HepG2 (cell line): ENCODE measurements at regions not wholly inside any gene's neighbourhood (a gene's known extent, or its start where the extent isn't known, plus 50 kb on each side); places are given as distances from the start of the nearest gene placed in this dataset.

Experiments
- ATAC-seq: fragments of 200-7000 bp; cut with Tn5 transposase; 3 replicates; pipeline ENCODE4 v1.9.1; 2020; ENCODE audit warnings: mild to moderate bottlenecking, moderate library complexity
- BruUV-seq: library from RNA; stranded (reverse); fragments of 400-500 nt; replicated peaks from 2 replicates; lab custom pipeline; 2021; lab: Mats Ljungman, UMichigan
- CTCF ChIA-PET: fragments of 300-600 bp; formaldehyde crosslinking; extraction: SDS; loops from one replicate; lab custom pipeline; 2021; ENCODE audit warnings: low total read pairs, inconsistent platforms, low intra/inter-chr PET ratio; lab: Yijun Ruan, JAX
- POLR2A ChIA-PET: fragments of 350-600 bp; sonication (Branson Sonifier 250); formaldehyde crosslinking; loops from one replicate; lab custom pipeline; 2020; ENCODE audit warnings: antibody characterized with exemption, inconsistent platforms; lab: Yijun Ruan, JAX
- DNase-seq: peaks from one replicate; pipeline ENCODE4 v3.0.0-alpha.2; 2015; ENCODE audit warnings: low spot score
- FAIRE-seq: peaks from 3 replicates; lab custom pipeline; 2011; peaks lifted over from hg19 to GRCh38; lab: Jason Lieb, UNC
- H2AFZ ChIP-seq: one replicate; pipeline ENCODE4 v1.6.1; 2011; ENCODE audit warnings: low read length, inconsistent platforms
- H3K27ac ChIP-seq: fragments of 300-600 bp; 3 replicates; pipeline ENCODE4 v1.8.0; 2011; ENCODE audit warnings: mixed run types, mild to moderate bottlenecking, mixed read lengths, low read length, inconsistent platforms; ENCODE audit not compliant: insufficient read depth; ENCODE audit errors: extremely low read length
- H3K27me3 ChIP-seq, 2 experiments: fragments of 200-600 bp in 1 of 2; 2 replicates in 1 of 2; 3 replicates in 1 of 2; pipeline versions ENCODE4 v1.6.0 to v1.8.0; 2011; ENCODE audit warnings: low read length in 2 of 2, mild to moderate bottlenecking in 2 of 2, moderate library complexity in 2 of 2, inconsistent platforms in 1 of 2; ENCODE audit not compliant: insufficient read depth in 2 of 2, control insufficient read depth in 1 of 2
- H3K36me3 ChIP-seq, 2 experiments: fragments of 200-600 bp in 1 of 2; replicated peaks in 1 of 2; 2 replicates in 1 of 2; 3 replicates in 1 of 2; pipeline versions ENCODE4 v1.5.1 to v1.8.0; 2011; ENCODE audit warnings: low read length in 2 of 2, inconsistent platforms in 1 of 2; ENCODE audit not compliant: insufficient read depth in 2 of 2, control insufficient read depth in 1 of 2
- H3K4me1 ChIP-seq: 2 replicates; pipeline ENCODE4 v1.5.1; 2012; ENCODE audit warnings: low read length, inconsistent platforms; ENCODE audit not compliant: insufficient read depth
- H3K4me2 ChIP-seq: 2 replicates; pipeline ENCODE4 v1.6.0; 2011; ENCODE audit warnings: low read depth, low read length, inconsistent platforms
- H3K4me3 ChIP-seq, 3 experiments: fragments of 200-600 bp in 1 of 3; sonication (generic), shearing (Covaris generic) in 1 of 3; replicated peaks in 1 of 3; 2 replicates each; pipeline ENCODE4 v1.5.1; 2011 to 2016; ENCODE audit warnings: low read length in 3 of 3, inconsistent platforms in 2 of 3, low read depth in 2 of 3, mild to moderate bottlenecking in 2 of 3, control low read depth in 1 of 3, mixed read lengths in 1 of 3; ENCODE audit not compliant: insufficient read depth in 1 of 3
- H3K79me2 ChIP-seq: one replicate; pipeline ENCODE4 v1.6.1; 2011; ENCODE audit warnings: low read length, inconsistent platforms; ENCODE audit not compliant: insufficient read depth
- H3K9ac ChIP-seq: 2 replicates; pipeline ENCODE4 v1.6.0; 2011; ENCODE audit warnings: mild to moderate bottlenecking, low read depth, low read length, inconsistent platforms; ENCODE audit not compliant: insufficient read depth
- H3K9me3 ChIP-seq: 2 replicates; pipeline ENCODE4 v1.5.1; 2012; ENCODE audit warnings: mild to moderate bottlenecking, low read length
- H4K20me1 ChIP-seq: 2 replicates; pipeline ENCODE4 v1.6.0; 2011; ENCODE audit warnings: inconsistent platforms, mild to moderate bottlenecking, low read length, moderate library complexity; ENCODE audit not compliant: insufficient read depth
- DNMT3B ChIP-seq: conservative IDR thresholded peaks from 2 replicates; pipeline ENCODE4 v1.6.1; 2016; ENCODE audit warnings: missing biosample characterization, control low read depth
- EEA1 ChIP-seq: sonication (generic); formaldehyde crosslinking; IDR thresholded peaks from 2 replicates; pipeline ENCODE4 v1.5.1; 2020; ENCODE audit warnings: mild to moderate bottlenecking, missing genetic modification reagents, borderline replicate concordance
- HMG20A ChIP-seq: IDR thresholded peaks from 2 replicates; pipeline ENCODE4 v1.6.1; 2016; ENCODE audit warnings: borderline replicate concordance
- HNRNPLL ChIP-seq: fragments of 200-400 bp; formaldehyde crosslinking; IDR thresholded peaks from 2 replicates; pipeline ENCODE4 v1.6.1; 2017; ENCODE audit warnings: mild to moderate bottlenecking, low read depth, low read length; ENCODE audit not compliant: poor library complexity, severe bottlenecking
- JUN ChIP-seq: sonication (generic); formaldehyde crosslinking; IDR thresholded peaks from 2 replicates; pipeline ENCODE4 v1.4.0; 2020; ENCODE audit warnings: mild to moderate bottlenecking, missing genetic modification reagents
- MEIS1 ChIP-seq: sonication (generic); formaldehyde crosslinking; IDR thresholded peaks from 2 replicates; pipeline ENCODE4 v1.9.0; 2021; ENCODE audit warnings: mild to moderate bottlenecking, missing genetic modification reagents, moderate library complexity, borderline replicate concordance
- MIXL1 ChIP-seq: IDR thresholded peaks from 2 replicates; pipeline ENCODE4 v1.6.1; 2016
- NCOA2 ChIP-seq: sonication (generic); formaldehyde crosslinking; IDR thresholded peaks from 2 replicates; pipeline ENCODE4 v1.8.0; 2022; ENCODE audit warnings: inconsistent platforms
- ZMYM2 ChIP-seq: sonication (generic); formaldehyde crosslinking; IDR thresholded peaks from 2 replicates; pipeline ENCODE4 v1.8.0; 2022; ENCODE audit warnings: mild to moderate bottlenecking, missing genetic modification reagents
- ZNF816 ChIP-seq: sonication (generic); formaldehyde crosslinking; IDR thresholded peaks from 2 replicates; pipeline ENCODE4 v1.8.0; 2022; ENCODE audit warnings: missing genetic modification reagents, mild to moderate bottlenecking, borderline replicate concordance
- WGBS: methylation state at CpG from one replicate; pipeline ENCODE4 v1.1.6; 2017; ENCODE audit warnings: low lambda C conversion rate; 5-methylcytosine and 5-hydroxymethylcytosine counted together
- in situ Hi-C: cut with HindIII; loops from 2 replicates; pipeline ENCODE4 v1.10.0; 2017; ENCODE audit warnings: low pct_unique_long_range_greater_than_20kb; ENCODE audit not compliant: extremely low pct_ligation_motif_present
- intact Hi-C: fragments of 100-400 bp; cut with micrococcal nuclease; formaldehyde crosslinking; loops from one replicate; pipeline ENCODE4 v1.10.0; 2022; ENCODE audit not compliant: unreplicated experiment
- TF ChIP-seq, protein P1 (sequence below): sonication (generic); formaldehyde crosslinking; IDR thresholded peaks from 2 replicates; pipeline ENCODE4 v1.4.0; 2020; ENCODE audit warnings: missing genetic modification reagents
- TF ChIP-seq, protein P2 (sequence below), 2 experiments: sonication (generic) in 1 of 2; formaldehyde crosslinking in 1 of 2; IDR thresholded peaks; 2 replicates each; pipeline versions ENCODE4 v1.4.0 to v1.6.1; 2016 to 2020; ENCODE audit warnings: borderline replicate concordance in 1 of 2, low read depth in 1 of 2, mild to moderate bottlenecking in 1 of 2, missing genetic modification reagents in 1 of 2
- TF ChIP-seq, protein P3 (sequence below): sonication (generic); formaldehyde crosslinking; IDR thresholded peaks from 2 replicates; pipeline ENCODE4 v1.4.0; 2020; ENCODE audit warnings: mild to moderate bottlenecking, missing genetic modification reagents

GRCh38 chr12:4984344-4984743 lies 59.3 kb upstream of the KCNA5 start (continued):
- TF ChIP-seq, protein P1, sequence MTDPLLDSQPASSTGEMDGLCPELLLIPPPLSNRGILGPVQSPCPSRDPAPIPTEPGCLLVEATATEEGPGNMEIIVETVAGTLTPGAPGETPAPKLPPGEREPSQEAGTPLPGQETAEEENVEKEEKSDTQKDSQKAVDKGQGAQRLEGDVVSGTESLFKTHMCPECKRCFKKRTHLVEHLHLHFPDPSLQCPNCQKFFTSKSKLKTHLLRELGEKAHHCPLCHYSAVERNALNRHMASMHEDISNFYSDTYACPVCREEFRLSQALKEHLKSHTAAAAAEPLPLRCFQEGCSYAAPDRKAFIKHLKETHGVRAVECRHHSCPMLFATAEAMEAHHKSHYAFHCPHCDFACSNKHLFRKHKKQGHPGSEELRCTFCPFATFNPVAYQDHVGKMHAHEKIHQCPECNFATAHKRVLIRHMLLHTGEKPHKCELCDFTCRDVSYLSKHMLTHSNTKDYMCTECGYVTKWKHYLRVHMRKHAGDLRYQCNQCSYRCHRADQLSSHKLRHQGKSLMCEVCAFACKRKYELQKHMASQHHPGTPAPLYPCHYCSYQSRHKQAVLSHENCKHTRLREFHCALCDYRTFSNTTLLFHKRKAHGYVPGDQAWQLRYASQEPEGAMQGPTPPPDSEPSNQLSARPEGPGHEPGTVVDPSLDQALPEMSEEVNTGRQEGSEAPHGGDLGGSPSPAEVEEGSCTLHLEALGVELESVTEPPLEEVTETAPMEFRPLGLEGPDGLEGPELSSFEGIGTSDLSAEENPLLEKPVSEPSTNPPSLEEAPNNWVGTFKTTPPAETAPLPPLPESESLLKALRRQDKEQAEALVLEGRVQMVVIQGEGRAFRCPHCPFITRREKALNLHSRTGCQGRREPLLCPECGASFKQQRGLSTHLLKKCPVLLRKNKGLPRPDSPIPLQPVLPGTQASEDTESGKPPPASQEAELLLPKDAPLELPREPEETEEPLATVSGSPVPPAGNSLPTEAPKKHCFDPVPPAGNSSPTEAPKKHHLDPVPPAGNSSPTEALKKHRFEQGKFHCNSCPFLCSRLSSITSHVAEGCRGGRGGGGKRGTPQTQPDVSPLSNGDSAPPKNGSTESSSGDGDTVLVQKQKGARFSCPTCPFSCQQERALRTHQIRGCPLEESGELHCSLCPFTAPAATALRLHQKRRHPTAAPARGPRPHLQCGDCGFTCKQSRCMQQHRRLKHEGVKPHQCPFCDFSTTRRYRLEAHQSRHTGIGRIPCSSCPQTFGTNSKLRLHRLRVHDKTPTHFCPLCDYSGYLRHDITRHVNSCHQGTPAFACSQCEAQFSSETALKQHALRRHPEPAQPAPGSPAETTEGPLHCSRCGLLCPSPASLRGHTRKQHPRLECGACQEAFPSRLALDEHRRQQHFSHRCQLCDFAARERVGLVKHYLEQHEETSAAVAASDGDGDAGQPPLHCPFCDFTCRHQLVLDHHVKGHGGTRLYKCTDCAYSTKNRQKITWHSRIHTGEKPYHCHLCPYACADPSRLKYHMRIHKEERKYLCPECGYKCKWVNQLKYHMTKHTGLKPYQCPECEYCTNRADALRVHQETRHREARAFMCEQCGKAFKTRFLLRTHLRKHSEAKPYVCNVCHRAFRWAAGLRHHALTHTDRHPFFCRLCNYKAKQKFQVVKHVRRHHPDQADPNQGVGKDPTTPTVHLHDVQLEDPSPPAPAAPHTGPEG (CRISPR knock-in tag) = no peak
- no peak for TF ChIP-seq NCOA2 (CRISPR knock-in tag)
- no peak for TF ChIP-seq JUN (CRISPR knock-in tag)
- no peak for TF ChIP-seq HMG20A (CRISPR knock-in tag)
- TF ChIP-seq HNRNPLL = no peak
- TF ChIP-seq ZMYM2 (CRISPR knock-in tag) = no peak

DNA sequence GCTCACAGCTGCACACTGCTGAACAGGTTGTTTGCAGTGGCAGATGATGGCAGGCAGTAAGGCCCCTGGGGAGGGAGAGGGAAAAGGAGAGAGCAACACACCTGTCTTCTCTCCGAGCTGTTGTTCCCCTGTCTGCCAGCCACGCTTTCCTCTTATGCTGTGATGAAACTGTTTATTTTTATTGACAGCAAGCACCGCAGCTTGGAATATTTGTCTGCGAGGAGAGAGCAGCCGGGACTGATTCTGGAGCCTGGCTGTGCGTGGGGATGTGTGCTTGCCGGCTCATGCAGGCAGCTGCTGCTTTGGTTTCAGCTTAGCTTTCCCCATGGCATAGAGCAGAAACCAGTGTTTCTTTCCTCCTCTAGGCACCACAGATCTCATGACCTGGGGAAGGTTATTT lies 58.7 kb upstream of the KCNA5 start:
- POLR2A ChIA-PET = no interaction called here
- TF ChIP-seq ZNF816 (no peak), EEA1 (CRISPR knock-in tag) (no peak), DNMT3B (no peak), MEIS1 (CRISPR knock-in tag) (no peak), MIXL1 (CRISPR knock-in tag) (no peak)
- TF ChIP-seq, protein P2, sequence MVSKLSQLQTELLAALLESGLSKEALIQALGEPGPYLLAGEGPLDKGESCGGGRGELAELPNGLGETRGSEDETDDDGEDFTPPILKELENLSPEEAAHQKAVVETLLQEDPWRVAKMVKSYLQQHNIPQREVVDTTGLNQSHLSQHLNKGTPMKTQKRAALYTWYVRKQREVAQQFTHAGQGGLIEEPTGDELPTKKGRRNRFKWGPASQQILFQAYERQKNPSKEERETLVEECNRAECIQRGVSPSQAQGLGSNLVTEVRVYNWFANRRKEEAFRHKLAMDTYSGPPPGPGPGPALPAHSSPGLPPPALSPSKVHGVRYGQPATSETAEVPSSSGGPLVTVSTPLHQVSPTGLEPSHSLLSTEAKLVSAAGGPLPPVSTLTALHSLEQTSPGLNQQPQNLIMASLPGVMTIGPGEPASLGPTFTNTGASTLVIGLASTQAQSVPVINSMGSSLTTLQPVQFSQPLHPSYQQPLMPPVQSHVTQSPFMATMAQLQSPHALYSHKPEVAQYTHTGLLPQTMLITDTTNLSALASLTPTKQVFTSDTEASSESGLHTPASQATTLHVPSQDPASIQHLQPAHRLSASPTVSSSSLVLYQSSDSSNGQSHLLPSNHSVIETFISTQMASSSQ (IDR thresholded peaks at IDR 0.05; ENCODE audit: low read depth) = no peak
- TF ChIP-seq, protein P2 (CRISPR knock-in tag; IDR thresholded peaks at IDR 0.05; ENCODE audit: borderline replicate concordance) = no peak
- TF ChIP-seq, protein P3, sequence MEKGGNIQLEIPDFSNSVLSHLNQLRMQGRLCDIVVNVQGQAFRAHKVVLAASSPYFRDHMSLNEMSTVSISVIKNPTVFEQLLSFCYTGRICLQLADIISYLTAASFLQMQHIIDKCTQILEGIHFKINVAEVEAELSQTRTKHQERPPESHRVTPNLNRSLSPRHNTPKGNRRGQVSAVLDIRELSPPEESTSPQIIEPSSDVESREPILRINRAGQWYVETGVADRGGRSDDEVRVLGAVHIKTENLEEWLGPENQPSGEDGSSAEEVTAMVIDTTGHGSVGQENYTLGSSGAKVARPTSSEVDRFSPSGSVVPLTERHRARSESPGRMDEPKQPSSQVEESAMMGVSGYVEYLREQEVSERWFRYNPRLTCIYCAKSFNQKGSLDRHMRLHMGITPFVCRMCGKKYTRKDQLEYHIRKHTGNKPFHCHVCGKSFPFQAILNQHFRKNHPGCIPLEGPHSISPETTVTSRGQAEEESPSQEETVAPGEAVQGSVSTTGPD = no peak

More for the DNA sequence above, 58.7 kb upstream of the KCNA5 start:
- Histone ChIP-seq H3K4me1 (no peaks in the 10 kb centered on the region), H3K4me2 (no peak overlapping the region), H3K4me3 (no peak overlapping the region), H2AFZ (no peak overlapping the region), H4K20me1 (no peaks in the 10 kb centered on the region), H3K36me3 (no peaks in the 10 kb centered on the region), H3K9ac (no peak overlapping the region), H3K27ac (no peak overlapping the region), H3K27me3 (peaks cover 0 to 21% of the 10 kb centered on the region in 2 experiments; a peak in 3 of 5 replicates), H3K79me2 (no peaks in the 10 kb centered on the region), H3K9me3 (no peaks in the 10 kb centered on the region)
- ATAC-seq (no peak), DNase-seq (no peak), FAIRE-seq (no peak)
- WGBS = 10% methylated on average over 5 of the region's 7 CpGs
- in situ Hi-C loops (no loop called here), intact Hi-C loops (no loop called here)
- CTCF ChIA-PET = no interaction called here
- no TSS peak for BruUV-seq
